Sciatic nerve (tissue), 2 donors: ENCODE measurements at regions not wholly inside any gene's neighbourhood (a gene's known extent, or its start where the extent isn't known, plus 50 kb on each side); places are given as distances from the start of the nearest gene placed in this dataset.

ENCODE experiments used
- ATAC-seq: fragments of 200-7000 bp; cut with Tn5 transposase; one replicate; pipeline ENCODE4 v1.9.1; 2020; ENCODE audit warnings: mild to moderate bottlenecking, moderate library complexity
- DNase-seq: peaks from one replicate; pipeline ENCODE4 v3.0.0-alpha.2; 2020; ENCODE audit warnings: low spot score
- intact Hi-C: fragments of 100-400 bp; cut with DNase I; formaldehyde crosslinking; loops from one replicate; pipeline ENCODE4 v1.14.2; 2022
- donor health status: DM: no; HTN: no; CAD: no.
- donor health status: DM: no; HTN: no; CAD: no.

DNA sequence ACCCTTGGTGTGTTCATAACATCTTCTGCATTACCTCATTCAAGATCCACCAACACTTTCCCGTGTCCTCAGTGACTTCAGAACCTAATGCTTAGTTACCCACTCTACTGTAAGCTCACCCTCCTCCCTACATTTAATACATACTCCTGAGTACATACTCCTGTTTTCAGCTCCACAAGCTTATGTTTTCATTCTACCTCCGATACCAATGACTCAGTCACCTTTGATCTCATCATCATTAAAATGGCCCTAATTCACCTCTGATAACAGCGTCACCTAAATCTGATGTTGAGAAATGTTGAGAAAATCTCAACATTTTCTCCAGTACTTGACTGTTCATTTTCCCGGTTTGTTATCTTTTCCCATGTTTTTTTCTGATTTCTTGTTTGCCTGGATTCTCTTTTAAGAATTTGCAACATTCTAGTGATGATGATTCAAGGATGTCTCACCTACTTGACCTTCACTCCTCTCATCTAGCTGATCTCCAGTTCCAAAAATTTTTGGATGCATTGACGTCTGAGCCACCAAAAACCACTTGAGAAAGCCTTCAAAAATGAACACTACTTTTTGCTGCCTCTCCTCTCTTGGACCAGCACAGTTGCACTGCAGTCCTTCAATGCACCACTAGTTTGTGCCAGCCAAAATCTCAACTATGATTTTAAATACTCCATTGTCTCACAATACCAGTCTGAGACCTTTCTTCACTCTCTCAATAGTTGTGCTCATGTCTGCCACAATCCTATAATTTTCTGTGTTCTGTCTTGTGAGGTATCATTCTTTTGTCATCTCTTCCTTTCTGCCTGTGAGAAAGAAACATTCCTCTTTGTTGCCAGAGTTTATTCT is 220.7 kb upstream of the SEMA6D start:
- intact Hi-C loops, result no loop called here
- DNase-seq (no peak), ATAC-seq (no peak)

DNA sequence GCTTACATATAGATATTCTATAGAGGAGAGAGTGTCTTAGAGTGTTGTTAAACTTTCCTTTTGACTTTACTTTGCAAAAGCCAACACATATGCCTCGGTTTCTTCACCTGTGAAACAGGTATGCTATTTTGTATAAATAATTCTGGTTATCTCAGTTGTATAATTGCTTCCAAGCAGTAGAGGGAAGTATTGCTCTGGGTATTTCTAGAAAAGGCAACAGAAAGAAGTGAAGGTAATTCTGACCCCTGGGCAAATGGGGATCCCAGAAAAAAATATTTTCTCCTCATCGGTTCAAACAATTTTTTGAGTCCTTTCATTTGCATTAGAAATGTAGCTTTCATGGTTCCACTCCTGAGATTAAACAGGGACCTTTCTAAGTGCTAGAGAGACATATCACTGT is 216.5 kb upstream of the SEMA6D start:
- intact Hi-C loops, result no loop called here
- DNase-seq (no peak), ATAC-seq (no peak)

DNA sequence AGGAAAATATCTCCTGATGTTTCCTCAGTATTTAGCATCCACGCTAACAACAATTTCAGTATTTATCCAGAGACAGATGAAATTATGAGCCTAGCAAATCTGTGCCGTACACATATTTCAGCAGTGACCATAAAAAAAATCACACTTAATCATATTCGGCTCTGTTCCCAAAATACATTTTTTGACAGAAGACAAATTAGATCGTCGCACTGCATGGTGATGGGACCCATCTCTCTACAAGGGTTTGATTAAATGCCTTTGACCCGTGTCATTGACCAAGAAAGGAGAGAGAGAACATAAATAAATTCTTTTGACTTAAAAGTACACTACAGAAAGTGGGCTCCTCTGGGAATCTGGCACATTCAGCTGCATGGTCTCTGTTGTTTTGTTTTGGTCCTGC is 215.3 kb upstream of the SEMA6D start:
- intact Hi-C loops, result no loop called here
- no peak for DNase-seq

DNA sequence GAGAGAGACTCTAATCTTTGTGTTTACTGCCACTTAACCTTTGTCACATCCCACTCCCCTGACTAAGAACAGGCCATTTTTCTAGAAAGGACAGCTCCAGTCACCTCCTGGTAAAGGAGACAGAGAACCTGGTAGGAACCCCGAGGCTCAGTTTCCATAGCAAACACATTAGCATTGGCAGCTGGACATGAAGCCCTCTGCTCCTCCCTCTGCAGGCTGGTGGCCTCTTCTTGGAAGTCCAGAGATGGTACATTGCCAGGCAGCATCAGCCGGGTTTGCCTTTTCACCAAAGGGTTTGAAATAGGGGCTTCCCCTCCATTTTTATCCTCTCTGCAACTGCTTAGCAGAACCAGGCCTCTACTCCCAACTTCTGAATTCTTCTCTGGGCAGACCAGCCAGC is 213.4 kb upstream of the SEMA6D start:
- no peak for DNase-seq
- no peak for ATAC-seq
- intact Hi-C loops, result no loop called here

More for the DNA sequence above, 215.3 kb upstream of the SEMA6D start:
- ATAC-seq, result no peak

DNA sequence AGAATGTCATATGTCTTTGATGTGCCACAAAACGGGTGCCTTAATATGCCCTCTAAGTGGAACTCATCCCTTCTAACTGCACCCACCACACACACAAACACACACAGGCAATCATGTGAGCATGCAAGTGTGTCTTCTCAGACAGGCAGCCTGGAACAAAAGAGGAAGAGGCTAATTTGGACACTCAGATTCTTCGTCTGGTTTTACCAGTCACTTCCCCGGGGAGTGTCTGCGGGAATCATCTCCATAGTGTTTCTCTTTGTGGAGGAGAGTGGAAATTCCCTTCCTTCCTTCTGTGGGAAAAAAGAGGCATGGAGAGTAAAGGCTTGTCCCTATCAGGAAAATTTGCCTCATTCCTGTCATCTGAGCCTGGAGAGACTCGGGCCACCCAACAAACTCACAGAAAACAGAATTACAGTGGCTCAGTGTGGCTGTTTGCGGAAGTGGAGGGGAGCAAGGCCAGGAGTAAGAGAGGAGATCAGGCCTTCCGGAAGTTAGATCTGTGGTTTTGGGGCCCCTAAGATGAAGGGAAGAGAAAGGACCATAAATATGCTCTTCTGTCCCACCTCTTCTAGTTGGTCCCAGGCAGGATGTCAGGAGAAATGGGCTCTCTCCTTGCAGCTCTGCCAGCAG is 212.6 kb upstream of the SEMA6D start:
- DNase-seq, result no peak
- ATAC-seq, result peak; percentile 67
- intact Hi-C loops, result no loop called here

DNA sequence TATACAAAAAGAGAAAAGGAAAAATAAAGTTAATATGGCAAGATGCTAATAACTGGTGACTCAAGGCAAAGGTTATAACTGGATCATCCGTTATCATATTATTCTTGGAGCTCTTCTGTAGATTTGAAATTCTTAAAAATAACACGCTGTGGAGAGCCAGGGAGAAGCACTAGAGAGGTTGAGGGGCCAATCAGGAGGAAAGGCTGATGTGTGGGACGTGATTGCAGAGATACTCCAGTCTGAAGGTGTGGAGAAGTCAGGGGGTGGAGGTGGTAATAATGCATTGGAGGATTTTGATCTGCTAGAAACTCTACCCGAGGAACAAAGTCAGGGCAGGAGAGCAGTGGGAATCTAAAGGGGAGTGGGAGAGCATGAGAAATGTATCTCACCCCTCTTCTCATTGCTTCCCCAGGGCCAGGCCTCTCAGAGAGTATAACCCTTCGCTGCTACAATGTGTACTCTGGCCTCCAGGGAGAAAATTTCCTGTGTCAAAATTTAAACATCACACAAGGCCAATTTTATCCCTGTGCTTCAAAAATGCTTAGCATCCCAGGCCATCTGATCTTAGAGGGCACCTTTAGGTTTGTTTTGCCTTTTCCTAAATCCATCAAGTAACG is 211.5 kb upstream of the SEMA6D start:
- intact Hi-C loops, result no loop called here
- ATAC-seq (no peak), DNase-seq (no peak)

DNA sequence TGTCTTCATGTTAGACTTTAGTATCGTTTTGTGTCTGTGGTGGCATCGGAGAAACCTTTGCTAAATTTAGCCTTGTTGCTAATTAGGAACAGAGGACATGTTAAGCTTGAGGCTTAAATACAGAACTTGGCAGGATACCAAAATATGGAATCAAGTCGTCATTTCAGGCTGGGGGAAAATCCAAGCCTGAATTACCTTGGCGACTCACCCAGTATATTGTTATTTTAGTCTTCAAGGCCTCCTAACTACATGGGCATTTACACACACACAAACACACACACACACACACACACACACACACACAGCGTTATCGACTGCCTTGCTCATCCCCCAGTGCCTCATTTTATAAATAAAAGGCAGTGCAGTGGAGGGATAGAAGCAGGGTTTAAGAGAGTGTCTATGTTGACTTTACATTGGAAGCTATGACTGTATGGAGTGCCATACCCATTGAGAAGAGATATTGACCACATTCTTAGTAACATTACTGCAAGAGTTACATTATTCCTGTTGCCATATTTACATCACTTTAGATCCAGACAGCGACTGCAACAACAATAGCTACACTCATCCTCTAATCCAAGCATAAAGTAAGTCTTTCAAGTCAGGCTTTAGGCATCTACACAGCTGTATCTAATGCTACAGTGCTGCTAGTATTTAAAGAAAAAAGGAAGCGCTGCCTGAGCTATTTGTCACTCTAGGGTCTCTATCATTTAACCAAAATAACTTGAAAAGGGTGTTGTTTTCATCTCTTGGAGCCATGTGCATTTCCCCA is 210.8 kb upstream of the SEMA6D start:
- peak; percentile 20 for ATAC-seq
- no peak for DNase-seq
- intact Hi-C loops, result no loop called here

DNA sequence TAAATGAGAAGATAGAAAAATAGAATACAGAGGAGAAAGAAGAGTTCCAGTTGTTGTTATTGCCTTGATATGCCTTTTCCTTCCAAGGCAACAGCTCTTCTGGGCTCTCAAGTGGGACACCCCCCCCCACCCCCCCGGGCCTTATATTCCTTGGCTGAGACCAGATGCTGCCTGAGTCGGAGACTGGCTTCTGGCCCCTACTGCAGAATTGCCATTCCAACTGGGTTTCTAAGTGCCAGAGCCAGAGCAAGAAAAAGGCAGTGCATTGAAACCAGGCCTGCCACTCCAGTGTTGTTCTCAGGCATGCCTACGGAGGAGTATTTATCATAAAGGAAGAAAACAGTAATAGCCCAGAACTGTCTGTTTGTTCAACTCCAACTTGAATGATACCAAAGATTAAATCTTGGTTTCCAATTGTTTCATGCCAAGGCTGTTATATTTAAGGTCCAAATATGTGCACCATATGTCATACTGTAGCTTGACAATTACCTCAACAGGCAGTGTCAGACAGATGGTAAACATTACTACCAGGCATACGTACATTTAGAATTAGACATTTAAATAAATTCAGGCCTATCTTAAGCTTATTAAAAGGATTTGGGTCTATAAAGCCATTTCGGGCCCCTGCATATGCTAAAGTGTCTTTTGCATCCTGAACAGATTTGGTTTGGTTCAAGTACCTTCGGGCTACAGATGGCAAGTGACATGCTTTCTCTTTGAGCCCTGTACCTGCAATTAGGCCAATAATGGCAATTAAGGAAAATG is 209.9 kb upstream of the SEMA6D start:
- no peak for DNase-seq
- ATAC-seq, result no peak
- intact Hi-C loops, result no loop called here

DNA sequence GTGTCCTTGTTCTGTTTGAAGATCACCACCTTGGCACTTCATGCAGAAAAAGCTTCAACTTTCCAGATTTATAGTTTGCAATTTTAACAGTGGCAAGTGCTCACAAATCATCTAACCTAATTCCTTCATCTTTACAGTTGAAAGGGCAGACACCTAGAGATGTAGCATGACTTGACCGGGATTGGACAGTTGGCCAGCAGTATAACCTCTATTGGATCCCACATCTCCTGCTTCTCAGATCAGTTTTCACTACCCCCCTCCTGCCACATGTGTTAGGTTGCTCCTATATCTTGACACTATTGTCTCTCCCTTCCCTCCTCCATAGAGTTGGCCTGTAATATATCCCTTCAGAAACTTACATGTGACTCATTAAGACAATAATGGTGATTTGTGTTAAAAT is 206.0 kb upstream of the SEMA6D start:
- ATAC-seq, result no peak
- intact Hi-C loops, result no loop called here

DNA sequence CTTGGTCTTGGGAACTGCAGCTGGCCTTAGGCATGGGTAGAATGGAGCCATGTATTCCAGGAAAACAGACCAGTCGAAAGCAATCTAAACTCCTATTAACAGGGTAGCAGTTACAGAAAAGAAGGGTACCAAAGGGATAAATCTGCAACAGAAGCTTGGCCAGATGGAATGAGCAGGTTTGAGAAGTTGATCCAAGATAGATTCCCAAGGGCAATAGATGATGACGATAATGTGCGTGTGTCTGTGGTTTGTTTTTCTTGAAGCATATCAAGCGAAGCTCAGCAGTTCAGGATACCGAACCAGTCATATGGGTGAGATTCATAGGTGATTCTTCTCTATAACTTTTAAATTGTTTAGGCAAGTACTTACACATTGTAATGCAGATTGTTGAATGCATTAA is 203.8 kb upstream of the SEMA6D start:
- DNase-seq, result no peak
- peak; percentile 67 for ATAC-seq
- intact Hi-C loops, result no loop called here

More for the DNA sequence above, 206.0 kb upstream of the SEMA6D start:
- no peak for DNase-seq

DNA sequence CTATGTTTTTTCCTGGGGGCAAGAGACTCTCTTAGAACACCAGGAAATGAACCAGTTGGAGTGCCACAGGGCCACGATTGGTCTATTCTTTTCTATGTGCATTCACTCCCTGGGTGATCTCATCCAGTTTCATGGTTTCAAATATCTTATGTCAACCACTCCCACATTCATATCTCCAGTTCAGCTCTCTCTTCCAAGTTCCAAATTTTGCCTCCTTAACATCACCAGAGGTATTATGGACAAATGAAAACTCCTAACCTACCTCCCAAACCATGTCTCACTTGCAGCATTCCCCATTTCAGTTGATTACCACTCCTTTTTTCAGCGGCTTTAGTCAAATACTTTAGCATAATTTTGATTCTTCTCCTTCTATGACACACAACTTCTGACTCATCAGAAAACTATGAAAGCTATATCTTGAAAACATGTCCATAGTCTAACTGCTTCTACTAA is 203.1 kb upstream of the SEMA6D start:
- ATAC-seq (no peak), DNase-seq (no peak)
- intact Hi-C loops, result no loop called here

DNA sequence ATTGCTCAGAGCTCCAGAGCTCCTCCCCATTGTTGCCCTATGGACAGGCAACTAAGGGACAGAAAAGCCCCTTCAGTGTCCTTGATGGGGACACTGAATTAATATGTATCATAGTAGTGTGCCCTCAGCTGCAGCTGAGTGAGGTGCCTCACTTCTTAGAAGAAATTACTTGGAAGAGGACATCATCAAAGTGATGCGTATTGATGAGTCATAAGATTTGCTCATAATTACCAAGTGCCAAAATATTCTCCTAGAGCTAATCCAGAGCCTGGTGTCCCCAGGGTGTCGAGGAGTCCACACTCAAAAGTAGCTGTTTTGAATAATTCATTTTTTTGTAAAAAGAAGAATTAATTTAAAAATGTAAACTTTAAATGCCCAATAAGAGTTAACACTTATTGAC is 200.7 kb upstream of the SEMA6D start:
- intact Hi-C loops, result no loop called here
- DNase-seq (no peak), ATAC-seq (peak; percentile 41)

DNA sequence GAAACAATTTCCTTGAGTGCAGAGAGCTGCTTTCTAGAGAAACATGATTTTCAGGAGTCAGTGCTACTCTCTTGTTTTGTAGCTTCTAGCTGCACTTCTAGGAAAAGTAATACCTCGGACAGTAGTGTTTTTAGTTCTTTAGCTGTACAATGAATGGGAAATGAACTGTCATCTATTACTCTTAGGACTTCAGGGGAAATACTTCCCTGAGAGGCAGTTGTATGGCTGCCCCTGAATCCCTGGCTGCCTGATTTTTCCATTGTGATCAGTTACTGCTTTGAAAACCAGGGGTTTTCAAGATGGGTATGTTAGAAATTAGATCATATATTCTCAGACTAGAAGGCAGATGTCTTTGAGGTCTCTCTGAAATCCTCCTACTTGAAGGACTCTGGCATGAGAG is 200.3 kb upstream of the SEMA6D start:
- intact Hi-C loops, result no loop called here
- DNase-seq (no peak), ATAC-seq (peak; percentile 38)

DNA sequence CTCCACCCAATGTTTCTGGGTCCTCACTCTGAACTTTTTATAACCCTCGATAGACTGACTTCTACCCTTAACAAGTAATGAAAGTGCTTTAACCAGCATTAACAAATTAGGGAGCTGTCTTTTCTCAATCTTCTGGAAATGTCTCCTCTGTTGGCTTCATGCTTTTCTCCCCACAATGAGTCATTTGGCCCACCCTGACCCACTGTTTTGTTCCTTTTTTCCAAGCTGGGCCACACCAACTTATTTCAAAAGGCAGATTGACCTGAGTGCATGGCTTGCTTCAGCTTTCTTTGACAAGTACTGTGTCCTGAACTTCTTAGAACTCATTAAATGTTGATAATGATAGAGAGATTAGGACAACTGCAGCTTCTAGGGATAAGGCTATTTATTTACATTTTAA is 199.6 kb upstream of the SEMA6D start:
- intact Hi-C loops, result no loop called here
- DNase-seq, result no peak
- ATAC-seq, result peak; percentile 66

DNA sequence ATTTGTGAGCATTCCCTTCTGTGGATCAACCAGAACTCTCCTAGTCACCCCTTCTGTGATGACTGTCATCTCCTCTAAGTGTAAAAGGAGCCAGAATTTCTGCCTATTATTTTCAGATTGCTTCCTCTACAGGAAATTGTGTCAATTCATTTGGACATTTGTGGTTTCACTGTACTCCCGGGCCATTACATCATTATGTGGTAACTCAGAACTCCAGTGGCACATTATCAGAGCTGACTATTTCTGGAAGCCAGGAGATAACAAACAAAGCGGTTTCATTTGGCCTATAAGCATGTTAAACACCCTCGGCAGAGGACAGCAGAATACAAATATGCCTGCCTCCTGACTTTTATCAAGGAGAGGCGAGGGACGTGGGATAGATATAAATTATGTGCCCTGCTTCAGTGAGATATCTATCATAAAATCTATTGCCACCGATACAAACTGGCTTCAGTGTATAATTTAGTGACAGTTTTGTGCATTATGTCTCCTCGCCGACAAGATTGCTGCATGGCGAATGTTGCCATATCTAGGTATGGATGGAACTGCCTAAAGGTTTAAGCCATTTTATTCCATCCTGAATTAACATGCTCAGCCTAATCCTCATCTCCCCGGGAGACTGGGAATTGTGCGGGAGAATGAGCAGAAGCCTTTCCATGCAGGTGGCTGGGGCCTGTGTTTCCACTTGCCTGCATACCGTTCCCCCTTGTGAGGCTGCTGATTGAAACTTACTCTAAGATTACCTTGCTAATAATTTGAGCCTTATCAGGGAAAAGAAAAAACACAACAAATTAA is 193.4 kb upstream of the SEMA6D start:
- DNase-seq (no peak), ATAC-seq (peak; percentile 60)
- intact Hi-C loops, result no loop called here

DNA sequence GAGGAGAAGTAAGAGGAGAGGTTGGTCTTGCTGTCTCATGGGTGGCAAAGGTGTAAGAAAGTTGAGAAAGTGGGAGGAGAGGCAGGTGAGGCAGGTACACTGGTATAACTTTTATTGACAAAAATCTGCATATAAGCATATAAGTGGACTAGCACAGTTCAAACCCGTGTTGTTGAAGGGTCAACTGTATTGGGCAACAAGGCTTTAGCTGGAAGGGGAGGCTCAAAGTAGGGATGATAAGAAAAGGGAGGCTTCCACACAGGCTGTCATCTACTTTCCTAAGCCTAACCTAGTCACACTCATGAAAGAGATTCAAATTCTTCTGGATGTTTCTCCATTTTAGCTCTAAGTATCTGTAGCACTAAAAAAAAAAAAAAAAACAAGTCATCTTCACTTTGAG is 188.1 kb upstream of the SEMA6D start:
- DNase-seq, result no peak
- intact Hi-C loops, result no loop called here
- ATAC-seq, result no peak

DNA sequence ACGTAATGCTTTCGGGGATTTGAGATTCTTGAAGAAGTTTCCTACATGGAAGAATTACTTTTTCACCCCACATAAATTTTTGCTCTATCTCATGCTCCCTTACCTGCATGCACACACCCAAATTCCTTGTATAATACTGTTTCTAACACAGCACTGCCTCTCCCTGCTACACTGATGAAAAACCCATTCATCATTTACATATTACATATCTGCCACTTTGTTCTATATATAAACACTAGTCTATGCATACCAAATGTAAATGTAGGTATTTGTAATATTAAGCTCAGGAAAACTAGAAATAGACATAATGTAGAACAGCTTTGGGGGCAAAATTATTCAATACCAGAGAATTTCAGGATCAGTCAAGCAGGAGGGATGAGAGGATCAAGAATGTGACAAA is 182.6 kb upstream of the SEMA6D start:
- ATAC-seq (no peak), DNase-seq (no peak)
- intact Hi-C loops, result no loop called here

DNA sequence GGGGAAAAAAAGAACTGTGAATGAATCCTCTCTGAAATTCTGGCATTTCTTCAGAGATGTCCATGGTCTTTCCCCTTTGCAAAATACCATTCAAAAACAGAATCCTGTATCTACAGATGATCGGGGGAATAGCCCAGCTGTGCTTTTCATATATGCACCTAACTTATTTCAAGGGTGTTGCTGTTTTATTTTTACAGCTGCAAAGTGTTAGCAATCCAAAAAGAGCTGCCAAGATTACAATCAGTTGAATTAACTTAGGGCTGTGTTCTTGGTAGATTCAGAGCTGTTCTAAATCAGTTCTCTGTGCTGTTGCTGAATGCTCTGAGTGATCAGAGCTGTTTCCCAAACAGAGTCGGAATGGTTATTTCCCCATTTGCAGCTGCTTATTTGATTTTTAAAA is 175.7 kb upstream of the SEMA6D start:
- ATAC-seq, result peak; percentile 92

More for the DNA sequence above, 175.7 kb upstream of the SEMA6D start:
- DNase-seq, result no peak
- intact Hi-C loops, result no loop called here
